ENCODE measurements at regions not wholly inside any gene's neighbourhood (a gene's known extent, or its start where the extent isn't known, plus 50 kb on each side); places are given as distances from the start of the nearest gene placed in this dataset.

DNA sequence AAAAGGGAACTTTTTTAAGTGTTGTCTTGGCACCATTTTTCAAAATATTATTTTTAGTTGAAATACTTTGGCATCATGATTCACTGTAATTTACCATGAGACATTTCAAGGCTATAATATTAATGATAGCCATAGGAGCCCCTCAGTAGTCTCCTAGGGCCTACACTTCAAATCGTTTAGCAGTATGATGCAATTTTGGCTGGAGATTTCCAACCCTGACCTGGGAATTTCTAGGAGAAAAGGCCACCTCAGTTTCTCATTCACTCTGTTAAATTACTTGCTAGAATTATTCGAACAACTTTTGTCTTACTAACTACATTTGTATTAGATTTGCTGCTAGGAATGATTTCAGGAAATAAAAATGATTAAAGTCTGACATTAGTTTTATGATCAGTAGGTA lies 1610.9 kb upstream of the RAG2 start:
- Mint-ChIP-seq H3K27me3 (ENCODE audit: low read depth) (no peaks in the 10 kb centered on the region; the same call in 1 of the 2 replicates), H3K36me3 (peaks cover 27% of the 10 kb centered on the region), H3K9me3 (peaks cover 38% of the 10 kb centered on the region), H3K27ac (no peak overlapping the region), H3K4me1 (no peaks in the 10 kb centered on the region), H3K4me3 (no peak overlapping the region)
- POLR2A ChIA-PET = no interaction called here
- CTCF ChIA-PET = no interaction called here
- DNase-seq (ENCODE audit: low spot score) (no peak), ATAC-seq (no peak)
- TF ChIP-seq PRRX2 (CRISPR knock-in tag; IDR thresholded peaks at IDR 0.05) (no peak), ZNF416 (CRISPR knock-in tag; IDR thresholded peaks at IDR 0.05) (no peak), ETV6 (CRISPR knock-in tag; IDR thresholded peaks at IDR 0.05) (no peak), SMAD4 (CRISPR knock-in tag; IDR thresholded peaks at IDR 0.05) (no peak)

- Mint-ChIP-seq H3K4me3 (no peak overlapping the region), H3K36me3 (peaks cover 40% of the 10 kb centered on the region), H3K9me3 (peaks cover 53% of the 10 kb centered on the region), H3K4me1 (no peaks in the 10 kb centered on the region), H3K27ac (no peak overlapping the region), H3K27me3 (ENCODE audit: low read depth) (peaks cover 3% of the 10 kb centered on the region)
- no peak for TF ChIP-seq NFYB (CRISPR knock-in tag; conservative IDR thresholded peaks at IDR 0.05; ENCODE audit: low read depth)
- no peak for TF ChIP-seq SMAD3 (CRISPR knock-in tag; IDR thresholded peaks at IDR 0.05; ENCODE audit: borderline replicate concordance)
- TF ChIP-seq, protein P1, sequence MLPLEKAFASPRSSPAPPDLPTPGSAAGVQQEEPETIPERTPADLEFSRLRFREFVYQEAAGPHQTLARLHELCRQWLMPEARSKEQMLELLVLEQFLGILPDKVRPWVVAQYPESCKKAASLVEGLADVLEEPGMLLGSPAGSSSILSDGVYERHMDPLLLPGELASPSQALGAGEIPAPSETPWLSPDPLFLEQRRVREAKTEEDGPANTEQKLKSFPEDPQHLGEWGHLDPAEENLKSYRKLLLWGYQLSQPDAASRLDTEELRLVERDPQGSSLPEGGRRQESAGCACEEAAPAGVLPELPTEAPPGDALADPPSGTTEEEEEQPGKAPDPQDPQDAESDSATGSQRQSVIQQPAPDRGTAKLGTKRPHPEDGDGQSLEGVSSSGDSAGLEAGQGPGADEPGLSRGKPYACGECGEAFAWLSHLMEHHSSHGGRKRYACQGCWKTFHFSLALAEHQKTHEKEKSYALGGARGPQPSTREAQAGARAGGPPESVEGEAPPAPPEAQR (CRISPR knock-in tag; IDR thresholded peaks at IDR 0.05) = no peak
- no peak for TF ChIP-seq TEAD1 (CRISPR knock-in tag; IDR thresholded peaks at IDR 0.05)
- TF ChIP-seq, protein P2, sequence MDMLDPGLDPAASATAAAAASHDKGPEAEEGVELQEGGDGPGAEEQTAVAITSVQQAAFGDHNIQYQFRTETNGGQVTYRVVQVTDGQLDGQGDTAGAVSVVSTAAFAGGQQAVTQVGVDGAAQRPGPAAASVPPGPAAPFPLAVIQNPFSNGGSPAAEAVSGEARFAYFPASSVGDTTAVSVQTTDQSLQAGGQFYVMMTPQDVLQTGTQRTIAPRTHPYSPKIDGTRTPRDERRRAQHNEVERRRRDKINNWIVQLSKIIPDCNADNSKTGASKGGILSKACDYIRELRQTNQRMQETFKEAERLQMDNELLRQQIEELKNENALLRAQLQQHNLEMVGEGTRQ (CRISPR knock-in tag; IDR thresholded peaks at IDR 0.05) = no peak
- TF ChIP-seq ZBTB43 (CRISPR knock-in tag; IDR thresholded peaks at IDR 0.05) = no peak
- DNase-seq (ENCODE audit: low spot score) = no peak
- ATAC-seq = no peak
- ChIA-PET CTCF (no interaction called here), POLR2A (no interaction called here)
Measured at GRCh38 chr11:38206663-38207062, 1608.6 kb upstream of the RAG2 start.

- DNase-seq (ENCODE audit: low spot score) (no peak), ATAC-seq (no peak)
- peaks cover 64% of the 10 kb centered on the region for H3K9me3 Mint-ChIP-seq
- TF ChIP-seq ZNF232 (CRISPR knock-in tag; IDR thresholded peaks at IDR 0.05) (no peak), RORB (CRISPR knock-in tag; IDR thresholded peaks at IDR 0.05) (no peak), ZNF281 (CRISPR knock-in tag; IDR thresholded peaks at IDR 0.05) (no peak), ZMAT4 (CRISPR knock-in tag; IDR thresholded peaks at IDR 0.05) (no peak), ZNF396 (CRISPR knock-in tag; IDR thresholded peaks at IDR 0.05; ENCODE audit: borderline replicate concordance) (no peak), NFYB (CRISPR knock-in tag; conservative IDR thresholded peaks at IDR 0.05; ENCODE audit: low read depth) (no peak), MLX (CRISPR knock-in tag; IDR thresholded peaks at IDR 0.05) (no peak), ESRRA (CRISPR knock-in tag; IDR thresholded peaks at IDR 0.05; ENCODE audit: borderline replicate concordance) (no peak), AFF4 (CRISPR knock-in tag; IDR thresholded peaks at IDR 0.05; ENCODE audit: borderline replicate concordance) (no peak)
- TF ChIP-seq, protein P3, sequence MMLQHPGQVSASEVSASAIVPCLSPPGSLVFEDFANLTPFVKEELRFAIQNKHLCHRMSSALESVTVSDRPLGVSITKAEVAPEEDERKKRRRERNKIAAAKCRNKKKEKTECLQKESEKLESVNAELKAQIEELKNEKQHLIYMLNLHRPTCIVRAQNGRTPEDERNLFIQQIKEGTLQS (CRISPR knock-in tag; conservative IDR thresholded peaks at IDR 0.05) = no peak
- H3K4me3 Mint-ChIP-seq = no peak overlapping the region
- H3K27ac Mint-ChIP-seq = no peak overlapping the region
- H3K36me3 Mint-ChIP-seq = peaks cover 58% of the 10 kb centered on the region
- peaks cover 11% of the 10 kb centered on the region for H3K27me3 Mint-ChIP-seq (ENCODE audit: low read depth)
- POLR2A ChIA-PET = no interaction called here
- CTCF ChIA-PET = no interaction called here
- H3K4me1 Mint-ChIP-seq = no peaks in the 10 kb centered on the region
Measured at GRCh38 chr11:38191101-38191500, 1593.1 kb upstream of the RAG2 start.

All from WTC11 (cell line).